Nucleus accumbens (tissue), 56 donors: ENCODE measurements at regions not wholly inside any gene's neighbourhood (a gene's known extent, or its start where the extent isn't known, plus 50 kb on each side); places are given as distances from the start of the nearest gene placed in this dataset.

Source experiments
- DNase-seq, 56 donors: peaks; one replicate each; lab custom pipeline; 2025; lab: John Stamatoyannopoulos, UW

- no peak for DNase-seq
Measured at GRCh38 chr2:12293874-12294273, 422.9 kb upstream of the TRIB2 start.

DNA sequence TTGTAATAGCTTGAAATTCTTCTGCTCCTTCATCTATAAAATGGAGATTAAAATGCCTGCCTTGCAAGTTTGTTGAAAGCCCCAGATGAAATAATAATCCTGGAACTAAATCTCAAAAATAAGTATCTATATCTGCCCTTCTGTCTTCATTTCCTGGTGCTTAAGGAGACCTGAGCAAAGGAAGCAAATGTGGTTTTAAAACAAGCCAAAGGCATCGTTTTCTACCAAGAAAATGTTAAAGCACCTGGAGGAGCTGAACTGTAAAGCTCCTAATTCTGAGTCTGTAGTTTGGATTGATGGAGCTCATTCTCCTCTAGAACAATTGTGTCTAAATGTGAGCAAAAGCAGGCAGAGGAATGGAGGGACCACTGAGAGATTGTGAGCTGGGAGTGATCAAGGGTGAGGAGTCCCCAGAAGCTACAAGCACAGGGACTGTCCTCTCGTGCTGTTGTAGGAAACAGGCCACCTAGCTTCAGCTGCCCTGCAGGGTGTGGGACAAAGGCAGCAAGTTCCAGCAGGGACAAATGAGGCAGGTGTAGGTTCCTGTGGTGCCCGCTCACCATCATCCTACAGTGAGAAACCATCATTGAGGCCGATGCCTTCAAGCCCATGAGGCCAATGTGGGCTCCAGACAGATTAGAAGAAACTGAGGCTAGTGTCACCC, 420.7 kb upstream of the TRIB2 start:
- DNase-seq: no peak

- DNase-seq: no peak
Measured at GRCh38 chr2:12296915-12297314, 419.8 kb upstream of the TRIB2 start.

DNA sequence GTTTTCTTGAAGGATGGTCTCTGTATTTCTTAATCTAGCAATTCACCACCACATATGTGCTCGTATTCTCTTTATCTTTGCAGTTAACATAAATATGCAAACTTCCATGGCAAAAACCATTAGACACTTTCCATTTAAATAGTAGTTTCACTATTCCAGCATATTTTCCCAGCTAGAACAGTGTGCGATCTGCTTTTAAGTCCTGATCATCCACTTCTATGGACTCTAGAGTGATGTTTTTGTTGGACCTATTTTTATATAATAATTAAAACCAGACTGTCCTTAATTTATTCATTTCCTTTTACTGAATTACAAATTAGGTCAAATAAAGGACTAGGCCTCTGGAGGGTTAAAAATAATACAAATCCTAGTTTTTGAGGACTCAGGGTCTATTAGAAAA, 418.4 kb upstream of the TRIB2 start:
- DNase-seq: no peak

GRCh38 chr2:12299431-12299830, 417.3 kb upstream of the TRIB2 start:
- DNase-seq: no peak

GRCh38 chr2:12300019-12300602, 416.6 kb upstream of the TRIB2 start:
- DNase-seq: no peak

DNA sequence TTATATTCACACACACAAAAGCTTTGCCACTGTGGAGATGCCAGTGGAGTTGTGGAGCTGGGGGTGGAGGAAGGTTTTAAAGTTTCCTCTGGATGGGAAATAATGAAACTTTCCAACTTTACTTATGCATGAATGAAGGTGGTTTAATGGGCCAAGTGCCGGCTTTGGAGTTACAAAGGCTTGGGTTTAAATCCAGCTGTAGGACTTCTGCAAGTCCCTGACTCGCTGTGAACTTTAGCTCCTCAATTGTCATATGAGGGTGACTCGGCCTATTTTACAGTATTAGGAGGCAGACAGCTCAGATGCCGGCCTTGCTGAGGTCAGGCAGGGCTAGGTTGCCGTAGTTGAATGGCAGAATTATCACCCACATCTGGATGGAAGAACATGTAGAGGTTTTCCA, 415.8 kb upstream of the TRIB2 start:
- no peak for DNase-seq

GRCh38 chr2:12302140-12302539, 414.6 kb upstream of the TRIB2 start:
- DNase-seq: no peak

- no peak for DNase-seq
Measured at GRCh38 chr2:12302691-12303090, 414.0 kb upstream of the TRIB2 start.

GRCh38 chr2:12303181-12304030, 413.3 kb upstream of the TRIB2 start:
- DNase-seq: no peak

DNA sequence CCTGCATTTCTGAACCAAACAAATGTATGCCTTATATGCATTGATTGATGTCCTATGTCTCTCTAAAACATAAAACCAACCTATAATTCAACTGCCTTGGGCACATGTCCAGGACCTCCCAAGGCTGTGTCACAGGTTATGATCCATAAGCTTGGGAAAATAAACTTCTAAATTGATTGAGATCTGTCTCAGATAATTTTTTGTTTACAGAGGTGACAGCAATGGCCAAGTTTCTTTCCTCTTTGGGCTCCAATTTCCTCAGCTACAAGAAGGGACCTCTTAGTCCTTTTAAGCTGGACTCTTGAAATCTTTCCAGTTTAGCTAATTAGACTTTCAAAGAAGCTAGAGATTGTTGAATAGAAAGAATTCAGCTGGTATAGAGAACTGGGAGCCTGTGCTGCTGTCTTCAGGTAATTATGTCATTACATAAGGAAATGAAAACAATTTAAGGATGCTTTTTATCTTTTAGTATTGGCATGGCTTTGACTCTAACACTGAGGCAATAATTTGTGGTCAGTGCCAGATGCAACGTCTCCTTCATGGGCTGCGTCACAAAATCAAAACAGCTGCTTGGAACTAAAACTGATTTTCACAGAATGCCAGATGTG, 412.1 kb upstream of the TRIB2 start:
- DNase-seq: no peak

- DNase-seq: no peak
Measured at GRCh38 chr2:12305931-12306330, 410.8 kb upstream of the TRIB2 start.

- no peak for DNase-seq
Measured at GRCh38 chr2:12310399-12310798, 406.3 kb upstream of the TRIB2 start.

GRCh38 chr2:12313445-12314126, 403.1 kb upstream of the TRIB2 start:
- no peak for DNase-seq

- DNase-seq: no peak
Measured at GRCh38 chr2:12314127-12314760, 402.5 kb upstream of the TRIB2 start.

DNA sequence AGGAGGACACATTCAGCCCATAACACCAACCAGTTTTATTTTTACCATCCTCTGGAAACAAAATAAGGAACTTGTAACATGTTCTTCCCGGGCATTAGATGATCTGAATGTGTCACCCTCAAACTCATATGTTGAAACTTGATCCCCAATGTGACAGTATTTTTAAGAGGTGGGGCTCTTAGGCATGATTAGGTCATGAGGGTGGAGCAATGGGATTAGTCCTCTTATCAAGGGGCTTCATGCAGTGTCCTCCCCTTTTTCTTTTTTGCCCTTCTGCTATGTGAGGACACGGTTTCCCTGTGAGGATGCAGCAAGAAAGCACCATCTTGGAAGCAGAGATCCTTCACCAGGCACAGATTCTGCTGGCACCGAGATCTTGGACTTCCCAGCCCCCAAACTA, 401.5 kb upstream of the TRIB2 start:
- no peak for DNase-seq

DNA sequence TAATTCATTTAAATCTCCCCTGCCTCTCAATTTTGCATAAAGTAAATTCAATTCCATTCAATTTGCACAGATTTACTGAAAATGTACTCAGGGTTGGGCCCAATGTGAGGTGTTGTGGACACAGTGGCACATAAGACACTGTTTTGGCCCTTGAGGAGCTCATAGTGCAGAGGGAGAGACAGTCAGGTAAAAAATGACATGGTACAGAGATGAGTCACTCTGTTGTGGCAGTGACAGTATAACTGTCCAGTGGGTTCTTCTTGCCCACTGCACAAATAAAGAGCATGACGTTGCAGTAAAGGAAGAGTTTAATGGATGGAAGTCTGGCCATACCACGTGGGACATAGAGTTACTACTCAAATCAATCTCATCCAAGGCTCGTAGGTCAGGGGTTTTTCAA, 400.3 kb upstream of the TRIB2 start:
- no peak for DNase-seq

GRCh38 chr2:12317286-12317685, 399.4 kb upstream of the TRIB2 start:
- DNase-seq: no peak

GRCh38 chr2:12317814-12318426, 398.8 kb upstream of the TRIB2 start:
- DNase-seq: no peak
